ENCODE measurements at regions not wholly inside any gene's neighbourhood (a gene's known extent, or its start where the extent isn't known, plus 50 kb on each side); places are given as distances from the start of the nearest gene placed in this dataset.
"Not testable (repeated sequence)": the region's sequence is repeated elsewhere in the genome, so short reads cannot be mapped to it uniquely, and the experiment has no call there.

DNA sequence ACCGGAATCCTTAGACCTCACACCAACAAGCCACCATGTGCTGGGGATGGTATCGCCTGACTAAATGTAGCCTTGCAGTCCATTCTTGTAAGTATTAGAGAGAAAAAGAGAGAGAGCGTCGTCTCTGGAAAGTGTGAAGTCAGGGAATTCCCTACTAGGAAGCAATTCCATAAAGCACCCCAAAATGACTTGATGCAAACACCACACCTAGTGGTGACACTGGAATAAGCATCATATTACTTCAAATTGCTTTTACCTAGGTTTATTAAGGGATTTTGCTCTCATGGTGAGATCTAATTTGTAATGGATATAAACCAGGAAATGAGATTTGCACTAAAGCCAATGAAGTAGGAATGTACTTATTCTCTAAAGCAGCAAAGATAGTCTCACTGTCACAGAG lies 111.4 kb upstream of the METTL9 start:
- not testable (repeated sequence) for DNase-seq (ENCODE audit: low read depth)

DNA sequence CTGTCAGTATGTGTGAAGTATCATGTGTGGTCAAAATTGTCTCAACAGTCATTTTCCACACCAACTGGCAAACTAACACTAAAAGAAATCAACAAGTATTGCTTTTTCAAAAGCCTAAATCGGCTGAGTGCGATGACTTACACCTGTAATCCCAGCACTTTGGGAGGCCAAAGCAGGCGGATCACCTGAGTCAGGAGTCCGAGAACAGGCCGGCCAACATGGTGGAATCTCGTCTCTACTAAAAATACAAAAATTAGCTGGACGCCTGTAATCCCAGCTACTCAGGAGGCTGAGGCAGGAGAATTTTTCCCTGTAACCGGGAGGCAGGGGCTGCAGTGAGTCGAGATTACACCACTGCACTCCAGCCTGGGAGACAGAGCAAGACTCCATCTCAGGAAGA lies 100.3 kb upstream of the METTL9 start:
- DNase-seq (ENCODE audit: low read depth): not testable (repeated sequence)

DNA sequence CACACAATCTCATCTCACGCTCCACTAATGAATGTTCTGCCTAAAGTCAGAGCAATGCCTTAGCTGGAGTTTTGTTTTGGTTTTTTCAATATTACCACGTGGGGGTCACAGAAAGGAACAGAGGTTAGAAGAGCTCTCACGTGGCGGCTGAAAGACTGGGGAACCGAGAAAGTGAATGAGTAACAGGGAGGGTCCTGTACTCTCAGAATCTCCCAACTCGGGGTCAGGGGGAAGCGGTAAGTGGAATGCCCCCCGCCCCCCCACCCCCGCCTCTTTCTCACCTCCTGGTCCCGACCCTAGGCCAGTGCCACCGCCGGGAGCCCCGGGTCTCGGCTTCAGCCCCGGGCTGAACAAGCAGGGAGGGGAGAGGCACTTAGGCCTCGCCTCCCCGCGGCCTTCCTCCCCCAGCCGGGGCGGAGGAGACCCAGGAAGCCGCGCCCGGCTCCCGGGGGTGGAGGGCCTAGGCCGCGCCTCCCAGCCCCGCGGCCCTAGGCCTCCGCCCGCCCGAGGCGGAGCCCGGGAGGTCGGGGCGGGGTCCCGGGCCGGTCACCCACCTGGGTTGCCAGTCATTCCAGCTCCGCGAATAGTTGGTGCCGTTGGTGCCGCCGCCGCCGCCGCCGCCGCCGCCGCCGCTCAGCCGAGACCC lies 98.0 kb upstream of the METTL9 start:
- DNase-seq (ENCODE audit: low read depth): peak; percentile 65

DNA sequence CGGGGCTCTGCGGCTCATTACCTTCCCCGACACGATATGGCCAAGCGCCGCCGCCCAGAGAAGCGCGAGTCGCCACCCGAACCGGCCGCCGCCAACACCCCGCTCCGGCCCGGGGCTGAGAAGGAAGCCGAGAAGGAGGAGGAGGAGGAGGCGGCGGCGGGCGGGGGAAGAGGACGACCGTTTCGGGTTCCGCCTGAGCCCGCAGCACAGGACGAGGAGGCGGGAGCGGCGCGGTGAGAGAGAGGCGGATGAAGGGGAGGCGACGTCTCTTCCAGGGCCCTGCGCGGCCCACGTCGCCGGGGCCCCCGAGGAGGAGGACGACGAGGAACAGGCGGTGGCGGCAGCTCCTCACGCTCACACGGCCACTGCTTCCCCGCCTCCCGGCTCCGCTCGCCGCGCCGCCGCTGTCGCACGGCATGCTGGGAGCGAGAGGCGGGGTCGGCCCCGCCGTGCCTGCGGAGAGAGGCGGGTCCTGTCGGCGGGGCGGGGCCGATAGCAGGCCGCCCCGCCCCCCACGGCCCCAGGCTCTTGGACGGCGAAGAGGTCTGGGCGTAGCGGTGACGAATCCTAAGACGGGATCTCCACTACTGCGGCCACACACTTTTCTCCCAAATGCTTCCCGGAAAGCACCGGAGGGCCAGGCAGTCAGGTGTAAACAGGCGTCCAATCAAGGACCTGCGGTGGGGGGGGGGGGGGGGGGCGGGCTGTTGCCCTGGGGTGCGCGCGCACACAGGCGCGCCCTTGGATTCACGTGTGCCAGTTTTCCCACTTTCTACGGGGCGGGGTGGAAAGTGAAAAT lies 97.3 kb upstream of the METTL9 start:
- peak; percentile 94 for DNase-seq (ENCODE audit: low read depth)

DNA sequence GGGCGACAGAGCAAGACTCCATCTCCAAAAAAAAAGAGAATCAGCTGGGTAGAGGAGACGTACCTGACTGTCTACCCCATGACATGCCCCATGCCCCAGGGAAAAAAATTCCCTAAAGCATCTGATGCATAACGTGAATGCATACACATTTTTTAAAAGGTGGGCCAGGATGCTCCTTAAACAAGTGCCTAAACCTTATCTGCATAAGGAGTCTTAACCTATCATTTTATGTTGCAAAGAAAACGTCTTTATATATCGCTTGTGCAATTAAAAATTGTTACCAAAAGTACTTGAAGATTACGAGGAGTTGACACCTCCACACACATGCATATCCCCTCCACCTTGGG lies 95.8 kb upstream of the METTL9 start:
- not testable (repeated sequence) for DNase-seq (ENCODE audit: low read depth)

DNA sequence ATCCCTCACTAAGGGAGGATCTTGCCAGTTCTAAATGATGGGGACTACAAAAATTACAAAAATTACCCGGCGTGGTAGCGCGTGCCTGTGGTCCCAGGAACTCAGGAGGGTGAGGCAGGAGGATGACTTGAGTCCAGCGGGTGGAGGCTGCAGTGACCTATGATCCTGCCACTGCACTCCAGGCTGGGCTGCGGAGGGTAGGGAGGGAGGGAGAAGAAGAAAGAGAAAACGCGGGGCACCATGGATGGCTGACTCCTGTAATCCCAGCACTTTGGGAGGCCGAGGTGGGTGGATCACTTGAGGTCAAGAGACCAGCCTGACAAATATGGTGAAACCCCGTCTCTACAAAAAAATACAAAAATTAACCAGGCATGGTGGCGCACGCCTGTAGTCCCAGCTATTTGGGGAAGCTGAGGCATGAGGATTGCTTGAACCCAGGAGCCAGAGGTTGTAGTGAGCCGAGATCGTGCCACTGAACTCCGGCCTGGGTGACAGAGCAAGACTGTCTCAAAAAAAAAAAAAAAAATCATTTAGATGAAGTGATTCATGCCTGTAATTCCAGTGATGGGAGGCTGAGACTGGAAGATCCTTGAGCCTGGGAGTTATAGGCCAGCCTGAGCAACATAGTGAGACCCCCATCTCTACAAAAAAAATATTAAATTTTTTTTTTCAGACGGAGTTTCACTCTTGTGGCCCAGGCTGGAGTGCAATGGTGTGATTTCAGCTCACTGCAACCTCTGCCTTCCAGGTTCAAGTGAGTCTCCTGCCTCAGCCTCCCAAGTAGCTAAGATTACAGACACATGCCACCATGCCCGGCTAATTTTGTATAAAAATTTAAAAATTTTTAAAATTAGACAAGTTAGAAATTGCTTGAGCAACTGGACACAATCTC lies 95.2 kb upstream of the METTL9 start:
- not testable (repeated sequence) for DNase-seq (ENCODE audit: low read depth)

DNA sequence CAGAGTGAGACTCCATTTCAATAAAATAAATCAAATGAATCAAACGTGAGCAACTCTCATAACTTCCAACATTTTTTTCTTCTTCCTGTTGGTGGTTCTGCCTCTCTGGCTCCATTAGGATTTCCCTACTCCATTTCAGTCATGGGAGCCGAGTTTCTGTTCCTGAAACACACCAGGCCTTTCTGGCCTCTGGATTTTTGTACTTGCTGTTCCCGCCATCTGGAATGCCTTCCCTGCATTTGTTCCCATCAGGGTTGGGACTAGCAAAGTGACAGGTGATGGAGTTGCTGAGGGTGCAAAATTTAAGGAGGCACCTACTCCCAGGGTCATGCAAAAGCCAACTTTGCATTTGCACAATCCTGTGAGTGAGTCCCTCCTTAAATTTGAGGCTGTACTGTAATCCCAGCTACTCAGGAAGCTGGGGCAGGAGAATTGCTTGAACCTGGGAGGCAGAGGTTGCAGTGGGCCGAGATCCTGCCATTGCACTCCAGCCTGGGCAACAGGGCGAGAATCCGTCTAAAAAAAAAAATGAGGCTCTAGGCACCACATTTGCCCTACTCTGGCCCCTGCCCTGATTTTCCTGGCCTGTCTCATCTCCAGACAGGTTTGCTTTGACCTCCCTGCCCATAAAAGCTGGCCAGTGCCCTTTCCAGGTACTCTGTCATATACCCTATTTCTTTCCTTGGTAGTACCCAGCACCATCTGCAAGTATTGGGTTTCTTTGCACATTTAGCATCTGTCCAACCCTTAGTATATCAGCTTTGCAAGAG lies 93.4 kb upstream of the METTL9 start:
- not testable (repeated sequence) for DNase-seq (ENCODE audit: low read depth)

DNA sequence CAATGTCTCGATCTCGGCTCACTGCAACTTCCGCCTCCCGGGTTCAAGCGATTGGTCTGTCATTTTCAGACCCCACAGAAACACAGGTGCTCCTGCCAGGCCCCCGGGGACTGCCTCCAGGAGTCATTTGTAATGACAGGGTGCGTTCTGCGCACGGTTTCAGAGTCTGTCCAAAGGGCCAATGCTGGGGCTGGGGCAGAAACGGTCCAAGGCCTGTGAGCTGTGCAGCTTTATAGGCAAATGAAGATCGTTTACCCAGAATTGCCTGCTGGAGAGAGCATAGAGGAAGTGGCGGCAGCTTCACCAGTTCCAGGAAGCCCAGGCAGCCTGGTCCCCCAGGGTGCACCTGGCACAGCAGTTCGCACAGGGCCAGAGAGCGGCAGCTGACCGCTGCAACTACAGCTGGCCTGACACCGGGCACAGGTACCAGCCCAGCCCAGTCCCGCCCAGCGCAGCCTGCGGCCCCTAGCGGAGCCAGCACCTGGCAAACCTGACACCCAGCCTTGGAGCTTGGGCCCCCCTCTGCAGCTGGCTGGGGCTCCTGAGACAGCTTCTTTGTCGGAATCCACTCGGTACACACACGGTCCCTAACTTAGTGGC lies 92.4 kb upstream of the METTL9 start:
- DNase-seq (ENCODE audit: low read depth): not testable (repeated sequence)

DNA sequence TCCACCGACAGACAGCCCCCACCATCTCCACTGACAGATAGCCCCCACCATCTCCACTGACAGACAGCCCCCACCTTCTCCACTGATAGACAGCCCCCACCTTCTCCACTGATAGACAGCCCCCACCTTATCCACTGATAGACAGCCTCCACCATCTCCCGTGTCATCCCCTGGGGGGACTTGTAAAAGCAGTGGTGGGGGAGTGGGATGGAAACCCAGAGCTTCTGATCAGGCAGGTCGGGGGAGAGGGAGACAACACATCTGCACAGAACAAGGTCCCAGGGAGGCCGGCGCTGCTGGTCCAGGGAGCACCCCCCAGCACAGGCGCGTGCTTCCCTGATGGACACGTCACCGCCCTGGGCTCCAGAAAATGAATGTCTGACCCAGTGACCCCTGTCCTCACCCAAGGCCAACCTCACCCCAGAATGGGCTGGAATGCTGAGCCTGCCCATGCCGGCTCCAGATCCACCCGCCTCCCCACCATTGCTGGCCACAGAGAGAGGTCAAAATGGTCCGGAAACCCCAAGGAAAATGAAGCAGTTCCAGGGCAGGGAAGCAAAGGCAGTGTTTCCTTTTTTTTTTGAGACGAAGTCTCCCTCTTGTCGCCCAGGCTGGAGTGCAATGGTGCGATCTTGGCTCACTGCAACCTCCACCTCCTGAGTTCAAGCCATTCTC lies 91.6 kb upstream of the METTL9 start:
- not testable (repeated sequence) for DNase-seq (ENCODE audit: low read depth)

DNA sequence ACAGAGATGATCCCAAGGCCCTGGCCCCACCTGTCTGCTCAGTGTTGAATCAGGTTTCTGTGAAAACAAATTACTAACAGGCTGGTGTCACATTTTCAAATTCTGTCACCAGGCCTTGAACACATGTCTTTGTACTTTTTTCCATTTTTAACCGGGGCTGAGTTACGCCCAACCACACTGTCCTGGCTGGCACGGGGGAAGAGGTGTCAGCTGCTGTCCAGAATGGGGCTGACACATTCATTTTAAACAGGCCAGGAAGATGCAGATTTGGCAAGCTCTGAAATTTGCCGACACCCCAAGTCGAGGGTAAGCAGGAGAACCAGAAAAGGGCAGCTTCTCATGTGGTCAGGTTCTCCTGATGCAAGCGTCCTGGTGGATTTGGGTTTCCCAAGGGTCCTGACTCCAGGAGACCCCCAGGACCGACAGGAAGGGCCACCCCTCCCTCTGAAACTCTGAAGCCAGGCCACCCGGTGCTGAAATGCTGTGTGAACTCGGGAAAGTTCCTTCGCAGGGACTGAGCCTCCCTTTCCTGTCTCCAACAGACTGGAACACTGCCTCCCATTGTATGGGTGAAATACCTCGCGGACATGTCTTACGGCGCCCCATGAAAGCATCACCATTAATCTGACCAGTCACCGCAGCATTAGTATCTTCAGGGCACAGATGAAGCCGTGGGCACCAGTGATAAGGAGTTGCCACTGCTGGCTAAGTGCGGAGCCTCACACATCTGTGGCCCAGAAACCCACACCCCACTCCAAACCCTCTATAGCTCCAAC lies 90.5 kb upstream of the METTL9 start:
- not testable (repeated sequence) for DNase-seq (ENCODE audit: low read depth)

DNA sequence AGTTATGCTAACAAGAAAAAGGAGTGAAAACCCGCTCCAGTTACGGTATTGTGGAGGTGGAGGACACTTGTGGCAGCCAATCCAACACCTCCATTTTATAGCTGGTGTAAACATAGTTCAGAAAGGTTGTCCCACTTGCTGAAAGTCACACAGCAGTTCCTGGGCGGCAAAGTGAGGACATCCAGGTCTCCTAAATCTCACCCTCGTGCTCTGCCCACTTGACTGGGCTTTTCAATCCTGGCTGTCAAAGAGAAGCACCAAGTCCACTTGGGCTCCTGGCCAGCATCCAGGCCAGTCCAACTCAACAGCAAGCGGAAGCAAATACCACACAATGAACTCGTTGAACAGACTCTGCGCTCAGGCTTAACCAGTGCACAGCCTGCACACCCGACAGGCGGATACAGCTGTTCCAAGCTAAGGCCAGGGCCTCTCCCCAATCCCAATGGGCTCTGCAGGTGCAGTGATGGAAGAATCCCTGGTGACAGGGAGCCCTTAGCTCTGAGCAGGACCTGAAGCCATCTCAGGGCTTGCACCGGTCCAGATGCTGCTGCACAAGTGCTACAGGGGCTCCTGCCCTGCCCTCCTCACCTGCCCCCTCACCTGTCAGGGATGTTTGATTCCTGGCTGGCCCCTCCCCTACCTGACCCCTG lies 89.8 kb upstream of the METTL9 start:
- not testable (repeated sequence) for DNase-seq (ENCODE audit: low read depth)

DNA sequence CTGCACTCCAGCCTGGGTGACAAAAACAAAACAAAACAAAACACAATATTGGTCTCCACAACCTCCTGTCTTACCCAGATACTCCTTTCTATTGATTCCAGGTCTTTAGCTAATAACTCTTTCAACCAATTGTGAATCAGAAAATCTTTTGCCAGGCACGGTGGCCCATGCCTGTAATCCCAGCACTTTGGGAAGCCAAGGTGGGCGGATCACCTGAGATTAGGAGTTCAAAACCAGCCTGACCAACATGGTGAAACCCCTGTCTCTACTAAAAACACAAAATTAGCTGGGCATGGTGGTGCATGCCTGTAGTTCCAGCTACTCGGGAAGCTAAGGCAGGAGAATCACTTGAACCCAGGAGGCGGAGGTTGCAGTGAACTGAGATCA lies 88.5 kb upstream of the METTL9 start:
- DNase-seq (ENCODE audit: low read depth): not testable (repeated sequence)

DNA sequence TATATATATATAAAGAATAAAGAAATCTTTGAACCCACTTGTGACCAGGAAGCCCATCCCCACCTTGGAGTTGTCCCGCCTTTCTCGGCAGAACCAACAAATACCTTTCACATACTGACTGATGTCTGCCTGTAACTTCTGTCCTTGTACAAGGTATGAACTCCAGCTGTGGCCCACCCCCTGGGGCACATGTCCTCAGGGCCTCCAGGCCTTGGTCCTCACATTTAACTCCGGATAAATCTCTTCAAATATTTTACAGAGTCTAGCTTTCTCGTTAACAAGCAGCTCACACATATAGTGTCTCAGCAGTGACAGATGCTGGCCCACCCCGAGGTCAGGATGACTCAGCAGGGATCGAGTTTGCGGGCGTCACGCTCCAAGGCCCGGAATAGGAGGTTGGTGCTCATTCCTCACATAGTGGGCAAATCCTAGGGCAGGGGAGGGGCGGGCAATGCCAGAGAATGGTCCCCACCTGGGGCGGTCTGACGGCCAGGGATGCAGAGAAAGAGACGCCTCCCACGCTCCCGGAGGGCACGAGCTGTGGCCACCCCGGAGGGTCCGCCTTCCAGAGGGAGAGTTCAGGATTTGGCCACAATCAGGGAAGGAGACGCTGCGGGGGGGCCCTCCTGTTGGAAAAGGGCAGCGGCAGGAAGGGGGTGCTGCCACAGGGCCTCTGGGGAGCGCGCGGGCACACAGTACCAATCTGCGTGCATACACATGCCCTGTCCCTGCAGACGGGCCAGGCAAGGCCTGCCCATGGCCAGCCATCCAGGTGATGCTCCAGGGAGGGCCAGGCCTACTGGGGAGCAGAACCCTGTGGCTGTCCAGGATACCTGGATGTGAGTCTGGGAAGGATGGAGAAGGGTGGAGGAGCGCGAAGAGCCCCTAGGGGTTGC lies 87.8 kb upstream of the METTL9 start:
- peak; percentile 86 for DNase-seq (ENCODE audit: low read depth)

DNA sequence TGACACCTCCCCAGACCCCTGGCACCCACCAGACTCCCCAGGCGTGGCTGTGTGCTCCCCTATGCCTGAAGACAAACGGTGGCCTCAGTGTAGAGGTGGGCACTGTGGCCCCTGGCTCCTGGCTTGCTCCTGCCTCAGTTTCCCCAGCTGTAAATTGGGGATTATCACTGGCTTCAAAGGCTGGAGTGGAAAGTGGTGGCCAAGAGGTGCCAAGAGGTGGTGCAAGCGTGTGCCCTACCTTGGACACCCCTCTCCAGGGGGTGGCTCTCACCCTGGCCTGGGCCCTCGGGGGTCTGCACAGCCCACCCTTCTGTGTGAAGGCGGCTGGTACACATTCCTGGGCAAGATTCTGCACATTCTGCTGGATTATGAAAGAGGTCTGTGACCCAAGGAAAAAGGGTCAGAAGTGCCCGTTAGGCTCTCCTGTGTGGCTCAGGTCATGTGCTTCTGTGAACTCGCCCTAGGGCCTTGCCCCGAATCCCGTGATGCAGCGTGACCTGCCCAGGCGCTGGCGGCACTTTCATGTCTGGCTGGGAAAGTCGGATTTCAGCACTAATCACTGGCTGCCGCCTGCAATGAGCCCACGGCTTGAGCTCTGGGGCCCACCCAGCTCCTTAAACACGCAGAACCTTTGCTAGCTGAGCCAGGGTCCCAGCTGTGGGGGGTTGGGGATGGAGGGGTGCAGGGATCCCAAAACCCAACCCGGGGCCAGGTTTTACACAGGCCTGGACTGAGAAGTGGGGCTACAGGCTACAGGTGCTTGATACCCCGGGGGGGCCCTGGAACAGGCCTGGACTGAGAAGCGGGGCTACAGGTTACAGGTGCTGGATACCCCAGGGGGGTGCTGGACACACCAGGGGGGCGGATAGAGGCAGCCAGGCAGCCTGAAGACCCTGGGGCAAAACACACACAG lies 86.8 kb upstream of the METTL9 start:
- not testable (repeated sequence) for DNase-seq (ENCODE audit: low read depth)

DNA sequence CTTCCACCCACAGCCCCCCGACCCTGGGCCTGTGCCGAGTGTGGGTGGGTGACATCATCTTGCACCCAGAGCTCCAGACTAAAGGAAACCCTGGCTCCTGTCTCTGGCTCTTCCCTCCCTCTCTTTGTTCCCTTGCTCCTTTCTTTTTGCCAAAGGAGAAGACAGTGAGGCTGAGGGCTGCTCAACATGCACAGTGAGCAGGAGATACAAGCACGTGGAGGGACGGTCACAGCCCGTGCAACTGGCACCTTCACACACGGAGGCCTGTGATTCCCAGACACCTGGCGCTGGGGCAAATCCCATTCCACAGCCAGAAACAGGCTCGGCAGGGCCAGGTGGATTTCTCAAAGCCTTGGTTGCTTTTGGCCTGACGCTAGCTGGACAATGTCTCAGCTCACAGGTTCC lies 86.0 kb upstream of the METTL9 start:
- DNase-seq (ENCODE audit: low read depth): not testable (repeated sequence)

DNA sequence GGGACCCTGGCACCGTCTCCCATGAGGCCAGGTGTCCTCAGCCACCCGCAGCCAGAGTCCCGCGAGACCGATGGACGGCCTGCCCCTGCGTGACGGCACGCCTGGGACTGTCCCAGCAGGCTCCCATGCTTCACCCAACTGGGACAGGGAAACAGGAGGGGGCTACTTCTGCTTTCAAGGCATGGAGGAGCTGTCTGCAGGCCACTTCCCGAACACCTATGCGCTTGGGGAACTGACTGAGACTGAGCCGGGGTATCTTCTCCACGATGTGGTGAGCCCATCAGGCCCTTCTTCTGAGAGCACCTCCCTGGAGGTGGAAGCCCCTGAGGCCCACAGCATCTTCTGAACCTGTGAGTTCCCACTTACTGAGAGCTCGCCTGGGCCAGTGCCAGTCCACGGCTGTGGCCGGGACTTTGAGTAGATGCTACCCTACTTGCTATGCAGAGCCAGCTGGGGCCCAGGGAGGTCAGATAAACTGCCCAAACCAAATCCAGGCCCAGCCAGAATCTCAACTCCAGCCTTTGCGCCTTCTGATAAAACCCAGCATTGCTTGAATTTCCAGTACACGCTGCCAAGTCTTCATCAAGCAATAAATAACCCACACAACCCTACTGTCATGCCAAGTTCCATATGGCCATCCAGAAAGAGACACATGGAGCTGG lies 85.4 kb upstream of the METTL9 start:
- DNase-seq (ENCODE audit: low read depth): not testable (repeated sequence)

DNA sequence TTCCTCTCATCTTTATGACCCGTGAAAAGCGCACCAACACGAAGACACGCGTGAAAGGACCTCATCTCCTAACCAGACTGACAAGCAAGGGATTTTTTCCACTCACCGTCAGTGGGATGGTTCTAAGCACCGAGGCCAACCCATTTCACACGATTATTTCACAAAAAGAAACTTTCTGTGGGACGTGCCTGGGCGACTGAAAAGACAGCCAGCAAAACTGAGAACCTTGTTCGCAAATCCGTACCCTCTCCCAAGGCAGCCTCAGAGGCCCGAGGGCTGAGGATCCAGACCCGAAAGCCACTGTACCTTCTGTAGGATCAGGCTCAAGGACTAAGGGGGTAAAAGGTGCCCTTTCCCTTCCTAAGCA lies 84.9 kb upstream of the METTL9 start:
- not testable (repeated sequence) for DNase-seq (ENCODE audit: low read depth)

All from Daoy (cell line).